B cell (primary cell): ENCODE measurements at regions not wholly inside any gene's neighbourhood (a gene's known extent, or its start where the extent isn't known, plus 50 kb on each side); places are given as distances from the start of the nearest gene placed in this dataset.

Source experiments
- ATAC-seq: fragments of 200-7000 bp; cut with Tn5 transposase; one replicate; pipeline ENCODE4 v1.10.0; 2021; ENCODE audit warnings: low read depth, mild to moderate bottlenecking, moderate number of reproducible peaks, moderate library complexity
- CTCF ChIA-PET: fragments of 350-600 bp; sonication (Branson Sonifier 250); formaldehyde crosslinking; loops from one replicate; lab custom pipeline; 2021; ENCODE audit warnings: antibody characterized with exemption, inconsistent platforms; lab: Charles Lee
- POLR2A ChIA-PET: fragments of 350-600 bp; sonication (Branson Sonifier 250); formaldehyde crosslinking; loops from one replicate; lab custom pipeline; 2021; ENCODE audit warnings: antibody characterized with exemption; lab: Charles Lee
- DNase-seq: peaks from one replicate; pipeline ENCODE4 v3.0.0; 2013
- H2AFZ ChIP-seq: 2 replicates; pipeline ENCODE4 v1.6.1; 2012; ENCODE audit warnings: mild to moderate bottlenecking, low read depth, low read length; ENCODE audit not compliant: insufficient read depth, poor library complexity, severe bottlenecking
- H3K27ac ChIP-seq, 2 donors: 1 replicate in 1 of 2; 2 replicates in 1 of 2; pipeline ENCODE4 v1.5.1; 2012 to 2013; ENCODE audit warnings: low read length in 2 of 2, mild to moderate bottlenecking in 2 of 2, moderate library complexity in 1 of 2
- H3K27me3 ChIP-seq, 4 experiments: fragments of 200-600 bp in 1 of 4; sonication (generic) in 1 of 4; replicated peaks in 1 of 4; 1 replicate in 2 of 4; 2 replicates in 2 of 4; pipeline versions ENCODE4 v1.6.1 to v1.7.0; 2013 to 2016; ENCODE audit warnings: low read length in 3 of 4, mild to moderate bottlenecking in 2 of 4, mixed read lengths in 1 of 4, moderate library complexity in 1 of 4; ENCODE audit not compliant: insufficient read depth in 4 of 4, control insufficient read depth in 3 of 4; ENCODE audit errors: control extremely low read depth in 1 of 4
- H3K36me3 ChIP-seq, 2 experiments: replicated peaks in 1 of 2; 1 replicate in 1 of 2; 2 replicates in 1 of 2; pipeline versions ENCODE4 v1.6.1 to v1.7.1; 2013; ENCODE audit warnings: low read length in 1 of 2; ENCODE audit not compliant: insufficient read depth in 2 of 2, control insufficient read depth in 1 of 2; ENCODE audit errors: control extremely low read depth in 1 of 2, extremely low read depth in 1 of 2
- H3K4me1 ChIP-seq, 2 donors: fragments of 200-600 bp in 1 of 2; sonication (generic) in 1 of 2; 1 replicate in 1 of 2; 2 replicates in 1 of 2; pipeline versions ENCODE4 v1.5.1 to v1.6.1; 2013 to 2017; ENCODE audit warnings: low read length in 2 of 2; ENCODE audit not compliant: control insufficient read depth in 2 of 2, insufficient read depth in 2 of 2
- H3K4me2 ChIP-seq: replicated peaks from 2 replicates; pipeline ENCODE3; 2012; ENCODE audit warnings: mild to moderate bottlenecking, low read depth, low read length; ENCODE audit not compliant: poor library complexity, severe bottlenecking
- H3K4me3 ChIP-seq, 5 experiments: fragments of 200-600 bp in 1 of 5; sonication (generic) in 1 of 5; 1 replicate in 3 of 5; 2 replicates in 2 of 5; pipeline versions ENCODE4 v1.5.1 to v1.7.0; 2011 to 2016; ENCODE audit warnings: low read length in 4 of 5, mild to moderate bottlenecking in 4 of 5, low read depth in 2 of 5, control low read depth in 1 of 5, moderate library complexity in 1 of 5; ENCODE audit not compliant: insufficient read depth in 1 of 5; ENCODE audit errors: control extremely low read depth in 1 of 5, extremely low read depth in 1 of 5
- H3K79me2 ChIP-seq: fragments of 200-600 bp; sonication (generic); one replicate; pipeline ENCODE4 v1.6.0; 2016; ENCODE audit warnings: low read length; ENCODE audit not compliant: control insufficient read depth, insufficient read depth
- H3K9ac ChIP-seq: fragments of 200-600 bp; sonication (generic); 2 replicates; pipeline ENCODE4 v1.6.1; 2017; ENCODE audit warnings: mild to moderate bottlenecking, low read length, moderate library complexity
- H3K9me3 ChIP-seq, 3 donors: one replicate each; pipeline versions ENCODE4 v1.6.1 to v1.7.1; 2013; ENCODE audit warnings: low read length in 2 of 3; ENCODE audit not compliant: control insufficient read depth in 2 of 3, insufficient read depth in 1 of 3; ENCODE audit errors: control extremely low read depth in 1 of 3
- H4K20me1 ChIP-seq: 2 replicates; pipeline ENCODE4 v1.6.0; 2012; ENCODE audit warnings: mild to moderate bottlenecking, low read length; ENCODE audit not compliant: insufficient read depth, control insufficient read depth, poor library complexity, severe bottlenecking
- H3K27ac Mint-ChIP-seq: one replicate; pipeline ENCODE4 v1.8.0; 2021; ENCODE audit warnings: mixed read lengths
- H3K27me3 Mint-ChIP-seq: one replicate; pipeline ENCODE4 v1.8.0; 2021; ENCODE audit warnings: mixed read lengths
- H3K4me1 Mint-ChIP-seq: one replicate; pipeline ENCODE4 v1.8.0; 2021; ENCODE audit warnings: mixed read lengths
- H3K4me3 Mint-ChIP-seq: one replicate; pipeline ENCODE4 v1.8.0; 2021; ENCODE audit warnings: mixed read lengths
- H3K9me3 Mint-ChIP-seq: one replicate; pipeline ENCODE4 v1.8.0; 2022; ENCODE audit warnings: mixed read lengths; ENCODE audit not compliant: insufficient read depth
- EZH2 ChIP-seq: IDR thresholded peaks from 2 replicates; pipeline ENCODE4 v1.6.1; 2012; ENCODE audit warnings: borderline replicate concordance, low read depth, mild to moderate bottlenecking, moderate library complexity, low read length; ENCODE audit not compliant: insufficient read depth, poor library complexity, severe bottlenecking
- WGBS: methylation state at CpG from one replicate; pipeline ENCODE4 v1.1.5; 2013; ENCODE audit warnings: missing lambda C conversion rate; ENCODE audit not compliant: insufficient coverage; 5-methylcytosine and 5-hydroxymethylcytosine counted together
- intact Hi-C: fragments of 100-400 bp; cut with micrococcal nuclease; formaldehyde crosslinking; loops from one replicate; pipeline ENCODE4 v1.10.0; 2022
- TF ChIP-seq, protein P1 (sequence below): fragments of 200-600 bp; IDR thresholded peaks from one replicate; pipeline ENCODE4 v1.8.0; 2022; ENCODE audit warnings: antibody characterized with exemption, mild to moderate bottlenecking

DNA sequence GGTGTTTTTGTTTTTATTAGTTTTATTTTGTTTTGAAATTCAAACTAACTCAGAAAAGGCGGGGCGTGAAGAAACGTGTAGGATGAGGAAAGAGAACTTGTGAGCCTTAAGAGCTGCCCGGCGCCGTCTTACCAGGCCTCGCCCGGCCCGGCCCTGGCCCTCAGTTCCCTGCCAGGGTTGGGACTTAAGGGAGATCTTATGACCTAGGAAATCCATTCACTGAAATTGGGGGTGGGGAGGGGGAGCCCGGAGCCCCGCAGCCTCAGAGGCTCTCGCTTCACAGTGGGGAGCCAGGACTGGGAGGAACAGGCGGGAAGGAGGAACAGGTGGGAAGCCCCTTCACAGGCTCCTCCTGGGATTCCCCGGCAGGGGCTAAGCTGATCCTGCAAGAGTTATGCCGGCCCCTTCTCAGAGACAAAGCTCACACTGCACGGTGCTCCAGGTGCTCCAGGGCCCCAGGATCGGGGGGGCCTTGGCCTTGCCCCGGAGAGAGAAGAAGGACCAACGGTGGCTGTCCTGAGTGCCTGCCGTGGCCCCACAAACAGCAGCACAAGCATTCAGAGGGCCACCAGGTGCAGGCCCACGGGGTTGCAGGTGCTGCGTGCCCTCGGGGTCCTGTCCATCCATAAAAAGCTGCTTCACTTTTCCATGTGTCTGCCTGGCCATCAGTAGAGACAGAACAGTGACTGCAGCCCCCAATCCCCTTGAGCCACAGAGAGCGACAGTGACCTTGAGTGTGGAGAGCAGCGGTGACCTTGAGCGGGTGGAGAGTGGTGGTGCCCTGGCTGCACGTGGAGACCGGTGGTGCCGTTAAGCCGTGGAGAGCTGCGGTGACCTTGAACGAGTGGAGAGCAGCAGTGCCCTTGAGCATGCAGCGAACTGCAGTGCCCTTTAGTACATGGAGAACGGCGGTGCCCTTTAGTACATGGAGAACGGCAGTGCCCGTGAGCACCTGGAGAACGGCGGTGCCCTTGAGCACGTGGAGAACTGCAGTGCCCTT is 152.7 kb downstream of the DLL1 start:
- Mint-ChIP-seq H3K27me3 (no peaks in the 10 kb centered on the region), H3K4me1 (no peaks in the 10 kb centered on the region), H3K4me3 (no peak overlapping the region), H3K27ac (no peak overlapping the region), H3K9me3 (peaks cover 2% of the 10 kb centered on the region)
- ChIA-PET POLR2A (no interaction called here), CTCF (no interaction called here)
- Histone ChIP-seq H3K79me2 (no peaks in the 10 kb centered on the region), H3K9me3 (peaks cover 0 to 19% (median 0%) of the 10 kb centered on the region in 3 donors), H3K4me1 (no peaks in the 10 kb centered on the region), H3K4me3 (no peak overlapping the region), H3K4me2 (no peak overlapping the region), H3K27ac (no peak overlapping the region), H3K9ac (no peak overlapping the region), H4K20me1 (no peaks in the 10 kb centered on the region), H2AFZ (no peak overlapping the region), H3K36me3 (no peaks in the 10 kb centered on the region), H3K27me3 (no peaks in the 10 kb centered on the region)
- 87% methylated on average over 39 of the region's 40 CpGs for WGBS
- ATAC-seq: no peak
- intact Hi-C loops: no loop called here
- TF ChIP-seq EZH2: no peak
- TF ChIP-seq, protein P1, sequence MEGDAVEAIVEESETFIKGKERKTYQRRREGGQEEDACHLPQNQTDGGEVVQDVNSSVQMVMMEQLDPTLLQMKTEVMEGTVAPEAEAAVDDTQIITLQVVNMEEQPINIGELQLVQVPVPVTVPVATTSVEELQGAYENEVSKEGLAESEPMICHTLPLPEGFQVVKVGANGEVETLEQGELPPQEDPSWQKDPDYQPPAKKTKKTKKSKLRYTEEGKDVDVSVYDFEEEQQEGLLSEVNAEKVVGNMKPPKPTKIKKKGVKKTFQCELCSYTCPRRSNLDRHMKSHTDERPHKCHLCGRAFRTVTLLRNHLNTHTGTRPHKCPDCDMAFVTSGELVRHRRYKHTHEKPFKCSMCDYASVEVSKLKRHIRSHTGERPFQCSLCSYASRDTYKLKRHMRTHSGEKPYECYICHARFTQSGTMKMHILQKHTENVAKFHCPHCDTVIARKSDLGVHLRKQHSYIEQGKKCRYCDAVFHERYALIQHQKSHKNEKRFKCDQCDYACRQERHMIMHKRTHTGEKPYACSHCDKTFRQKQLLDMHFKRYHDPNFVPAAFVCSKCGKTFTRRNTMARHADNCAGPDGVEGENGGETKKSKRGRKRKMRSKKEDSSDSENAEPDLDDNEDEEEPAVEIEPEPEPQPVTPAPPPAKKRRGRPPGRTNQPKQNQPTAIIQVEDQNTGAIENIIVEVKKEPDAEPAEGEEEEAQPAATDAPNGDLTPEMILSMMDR: no peak
- DNase-seq: no peak
